ENCODE measurements at regions not wholly inside any gene's neighbourhood (a gene's known extent, or its start where the extent isn't known, plus 50 kb on each side); places are given as distances from the start of the nearest gene placed in this dataset.

DNA sequence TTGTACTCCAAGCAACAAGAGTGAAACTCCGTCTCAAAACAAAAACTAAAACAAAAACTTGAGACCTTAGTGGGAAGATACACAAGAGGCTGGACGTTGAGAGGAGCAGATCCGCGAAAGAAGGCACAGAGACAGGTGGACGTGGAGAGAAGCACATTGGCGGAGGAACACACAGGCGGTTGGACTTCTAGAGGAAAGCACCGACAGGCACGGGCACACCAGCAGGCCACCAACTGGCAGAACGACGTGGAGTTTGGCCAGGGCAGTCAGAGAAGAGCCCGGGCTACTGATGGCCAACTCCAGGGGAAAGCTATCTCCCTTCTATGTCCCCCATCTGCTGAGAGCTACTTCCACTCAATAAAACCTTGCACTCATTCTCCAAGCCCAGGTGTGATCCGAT is 482.7 kb downstream of the GABRG2 start:
- Histone ChIP-seq H3K79me2 (ENCODE audit: control insufficient read depth, insufficient read depth, low read length, poor library complexity) (no peaks in the 10 kb centered on the region), H3K14ac (ENCODE audit: low read length) (no peak overlapping the region), H3K27me3 (ENCODE audit: insufficient read depth, low read length) (no peaks in the 10 kb centered on the region), H2AK5ac (ENCODE audit: low read length) (no peak overlapping the region), H3K18ac (ENCODE audit: low read length) (no peak overlapping the region), H2BK12ac (ENCODE audit: low read length) (no peak overlapping the region), H3K4me3 (ENCODE audit: low read depth, low read length) (no peak overlapping the region), H4K8ac (ENCODE audit: low read depth, low read length) (no peak overlapping the region), H4K91ac (ENCODE audit: low read depth, low read length) (no peak overlapping the region), H2BK120ac (ENCODE audit: insufficient read depth, low read length, poor library complexity) (no peak overlapping the region), H2BK5ac (ENCODE audit: low read depth, low read length, poor library complexity) (no peak overlapping the region), H3K9ac (ENCODE audit: low read length) (no peak overlapping the region), H3K36me3 (ENCODE audit: control insufficient read depth in 1 of 2, insufficient read depth in 2 of 2, low read length in 2 of 2) (no peaks in the 10 kb centered on the region), H3K4me2 (ENCODE audit: low read length) (no peak overlapping the region), H3K23ac (ENCODE audit: low read length) (no peak overlapping the region), H3K9me3 (ENCODE audit: insufficient read depth, low read depth, low read length) (peaks cover 2% of the 10 kb centered on the region), H2AFZ (ENCODE audit: insufficient read depth, low read length, poor library complexity) (no peak overlapping the region), H3K27ac (ENCODE audit: low read depth, low read length) (no peak overlapping the region), H4K12ac (ENCODE audit: low read depth, low read length) (no peak overlapping the region), H3K4me1 (ENCODE audit: control insufficient read depth in 1 of 2, insufficient read depth in 2 of 2, low read length in 2 of 2) (no peaks in the 10 kb centered on the region), H3K4ac (ENCODE audit: low read depth, low read length) (no peak overlapping the region), H3K79me1 (ENCODE audit: low read length) (no peaks in the 10 kb centered on the region)
- no CpG with 5 or more reads among the region's 13 CpGs for WGBS (ENCODE audit: extremely low coverage, insufficient coverage, insufficient read length)
- DNase-seq = no peak

- no peaks in the 10 kb centered on the region for H3K4me1 ChIP-seq (ENCODE audit: control insufficient read depth in 1 of 2, insufficient read depth in 2 of 2, low read length in 2 of 2)
- H3K27me3 ChIP-seq (ENCODE audit: insufficient read depth, low read length) = no peaks in the 10 kb centered on the region
- no peaks in the 10 kb centered on the region for H3K9me3 ChIP-seq (ENCODE audit: insufficient read depth, low read depth, low read length)
- no peak overlapping the region for H3K4me3 ChIP-seq (ENCODE audit: low read depth, low read length)
- H3K9ac ChIP-seq (ENCODE audit: low read length) = no peak overlapping the region
- no peak overlapping the region for H2AK5ac ChIP-seq (ENCODE audit: low read length)
- H4K8ac ChIP-seq (ENCODE audit: low read depth, low read length) = no peak overlapping the region
- no peak for DNase-seq
- no peak overlapping the region for H2AFZ ChIP-seq (ENCODE audit: insufficient read depth, low read length, poor library complexity)
- no peaks in the 10 kb centered on the region for H3K79me2 ChIP-seq (ENCODE audit: control insufficient read depth, insufficient read depth, low read length, poor library complexity)
- no peaks in the 10 kb centered on the region for H3K79me1 ChIP-seq (ENCODE audit: low read length)
- H3K4ac ChIP-seq (ENCODE audit: low read depth, low read length) = no peak overlapping the region
- H2BK12ac ChIP-seq (ENCODE audit: low read length) = no peak overlapping the region
- WGBS (ENCODE audit: extremely low coverage, insufficient coverage, insufficient read length) = no CpG with 5 or more reads among the region's 6 CpGs
- no peak overlapping the region for H3K27ac ChIP-seq (ENCODE audit: low read depth, low read length)
- no peak overlapping the region for H3K18ac ChIP-seq (ENCODE audit: low read length)
- H3K4me2 ChIP-seq (ENCODE audit: low read length) = no peak overlapping the region
- no peaks in the 10 kb centered on the region for H3K36me3 ChIP-seq (ENCODE audit: control insufficient read depth in 1 of 2, insufficient read depth in 2 of 2, low read length in 2 of 2)
- H3K14ac ChIP-seq (ENCODE audit: low read length) = no peak overlapping the region
- no peak overlapping the region for H3K23ac ChIP-seq (ENCODE audit: low read length)
- H4K12ac ChIP-seq (ENCODE audit: low read depth, low read length) = no peak overlapping the region
- H4K91ac ChIP-seq (ENCODE audit: low read depth, low read length) = no peak overlapping the region
- no peak overlapping the region for H2BK120ac ChIP-seq (ENCODE audit: insufficient read depth, low read length, poor library complexity)
- H2BK5ac ChIP-seq (ENCODE audit: low read depth, low read length, poor library complexity) = no peak overlapping the region
Measured at GRCh38 chr5:162558120-162558519, 490.5 kb downstream of the GABRG2 start.

DNA sequence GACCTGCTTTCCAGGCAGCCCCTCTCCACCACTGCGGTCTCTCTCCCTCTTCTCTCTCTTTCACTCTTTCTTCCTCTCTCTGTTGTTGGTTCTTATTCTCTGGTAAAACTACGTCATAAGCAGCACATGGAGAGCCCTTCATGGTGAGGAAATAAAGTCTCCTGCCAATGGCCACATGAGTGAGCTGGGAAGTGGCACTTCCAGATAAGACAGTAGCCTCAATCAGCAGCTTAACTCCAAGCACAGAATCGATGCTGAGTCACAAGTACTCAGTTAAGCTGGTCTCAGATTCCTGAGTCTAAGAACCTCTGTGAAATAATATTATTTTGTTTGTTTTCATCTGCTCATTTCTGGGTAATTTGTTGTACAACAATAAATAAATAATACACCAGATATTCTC is 500.1 kb downstream of the GABRG2 start:
- WGBS (ENCODE audit: extremely low coverage, insufficient coverage, insufficient read length) = no CpG with 5 or more reads among the region's 3 CpGs
- H3K27ac ChIP-seq (ENCODE audit: low read depth, low read length) = no peak overlapping the region
- no peak overlapping the region for H3K14ac ChIP-seq (ENCODE audit: low read length)

DNA sequence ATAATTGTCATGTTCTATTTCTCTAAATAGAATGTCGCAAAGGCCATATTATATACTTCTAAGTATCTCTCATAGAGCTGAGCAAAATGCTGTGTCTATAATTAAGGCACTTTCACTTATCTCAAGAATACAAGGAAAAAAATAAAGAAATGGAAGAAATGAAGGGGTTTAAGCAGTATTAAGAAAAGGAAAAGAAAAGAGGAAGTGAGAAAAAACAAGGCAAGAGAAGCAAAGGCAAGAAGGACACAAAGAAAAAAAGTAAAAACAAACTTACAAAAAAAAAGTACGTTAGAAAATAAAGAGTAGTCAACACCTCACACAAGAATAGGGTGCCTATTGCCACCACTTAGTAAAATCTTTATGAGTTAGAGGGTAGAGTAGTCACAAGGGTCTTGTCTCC is 506.2 kb downstream of the GABRG2 start:
- no peaks in the 10 kb centered on the region for H3K27me3 ChIP-seq (ENCODE audit: insufficient read depth, low read length)
- no peaks in the 10 kb centered on the region for H3K36me3 ChIP-seq (ENCODE audit: control insufficient read depth in 1 of 2, insufficient read depth in 2 of 2, low read length in 2 of 2)
- no peak for DNase-seq
- H3K18ac ChIP-seq (ENCODE audit: low read length) = no peak overlapping the region
- no peak overlapping the region for H3K4ac ChIP-seq (ENCODE audit: low read depth, low read length)
- H2AK5ac ChIP-seq (ENCODE audit: low read length) = no peak overlapping the region
- no peak overlapping the region for H3K4me3 ChIP-seq (ENCODE audit: low read depth, low read length)
- no peak overlapping the region for H4K8ac ChIP-seq (ENCODE audit: low read depth, low read length)
- H3K23ac ChIP-seq (ENCODE audit: low read length) = no peak overlapping the region
- no peak overlapping the region for H3K4me2 ChIP-seq (ENCODE audit: low read length)
- no peak overlapping the region for H2AFZ ChIP-seq (ENCODE audit: insufficient read depth, low read length, poor library complexity)
- WGBS (ENCODE audit: extremely low coverage, insufficient coverage, insufficient read length) = no CpG with 5 or more reads among the region's 2 CpGs
- no peak overlapping the region for H3K27ac ChIP-seq (ENCODE audit: low read depth, low read length)
- no peak overlapping the region for H2BK5ac ChIP-seq (ENCODE audit: low read depth, low read length, poor library complexity)
- no peak overlapping the region for H2BK120ac ChIP-seq (ENCODE audit: insufficient read depth, low read length, poor library complexity)
- H3K4me1 ChIP-seq (ENCODE audit: control insufficient read depth in 1 of 2, insufficient read depth in 2 of 2, low read length in 2 of 2) = no peaks in the 10 kb centered on the region
- H3K9me3 ChIP-seq (ENCODE audit: insufficient read depth, low read depth, low read length) = peaks cover 1% of the 10 kb centered on the region
- H4K12ac ChIP-seq (ENCODE audit: low read depth, low read length) = no peak overlapping the region
- no peaks in the 10 kb centered on the region for H3K79me1 ChIP-seq (ENCODE audit: low read length)
- no peak overlapping the region for H3K14ac ChIP-seq (ENCODE audit: low read length)
- H3K9ac ChIP-seq (ENCODE audit: low read length) = no peak overlapping the region
- H3K79me2 ChIP-seq (ENCODE audit: control insufficient read depth, insufficient read depth, low read length, poor library complexity) = no peaks in the 10 kb centered on the region
- H4K91ac ChIP-seq (ENCODE audit: low read depth, low read length) = no peak overlapping the region
- H2BK12ac ChIP-seq (ENCODE audit: low read length) = no peak overlapping the region

More for the DNA sequence above, 500.1 kb downstream of the GABRG2 start:
- Histone ChIP-seq H3K18ac (ENCODE audit: low read length) (no peak overlapping the region), H3K79me2 (ENCODE audit: control insufficient read depth, insufficient read depth, low read length, poor library complexity) (no peaks in the 10 kb centered on the region), H3K9ac (ENCODE audit: low read length) (no peak overlapping the region), H3K4ac (ENCODE audit: low read depth, low read length) (no peak overlapping the region), H3K79me1 (ENCODE audit: low read length) (no peaks in the 10 kb centered on the region), H3K9me3 (ENCODE audit: insufficient read depth, low read depth, low read length) (no peaks in the 10 kb centered on the region), H2BK120ac (ENCODE audit: insufficient read depth, low read length, poor library complexity) (no peak overlapping the region), H4K8ac (ENCODE audit: low read depth, low read length) (no peak overlapping the region), H4K12ac (ENCODE audit: low read depth, low read length) (no peak overlapping the region), H3K4me3 (ENCODE audit: low read depth, low read length) (no peak overlapping the region), H3K23ac (ENCODE audit: low read length) (no peak overlapping the region), H3K27me3 (ENCODE audit: insufficient read depth, low read length) (no peaks in the 10 kb centered on the region), H4K91ac (ENCODE audit: low read depth, low read length) (no peak overlapping the region), H2AFZ (ENCODE audit: insufficient read depth, low read length, poor library complexity) (no peak overlapping the region), H3K4me1 (ENCODE audit: control insufficient read depth in 1 of 2, insufficient read depth in 2 of 2, low read length in 2 of 2) (no peaks in the 10 kb centered on the region), H2AK5ac (ENCODE audit: low read length) (no peak overlapping the region), H3K4me2 (ENCODE audit: low read length) (no peak overlapping the region), H3K36me3 (ENCODE audit: control insufficient read depth in 1 of 2, insufficient read depth in 2 of 2, low read length in 2 of 2) (no peaks in the 10 kb centered on the region), H2BK12ac (ENCODE audit: low read length) (no peak overlapping the region), H2BK5ac (ENCODE audit: low read depth, low read length, poor library complexity) (no peak overlapping the region)
- DNase-seq = no peak
